ENCODE measurements at regions not wholly inside any gene's neighbourhood (a gene's known extent, or its start where the extent isn't known, plus 50 kb on each side); places are given as distances from the start of the nearest gene placed in this dataset.

DNA sequence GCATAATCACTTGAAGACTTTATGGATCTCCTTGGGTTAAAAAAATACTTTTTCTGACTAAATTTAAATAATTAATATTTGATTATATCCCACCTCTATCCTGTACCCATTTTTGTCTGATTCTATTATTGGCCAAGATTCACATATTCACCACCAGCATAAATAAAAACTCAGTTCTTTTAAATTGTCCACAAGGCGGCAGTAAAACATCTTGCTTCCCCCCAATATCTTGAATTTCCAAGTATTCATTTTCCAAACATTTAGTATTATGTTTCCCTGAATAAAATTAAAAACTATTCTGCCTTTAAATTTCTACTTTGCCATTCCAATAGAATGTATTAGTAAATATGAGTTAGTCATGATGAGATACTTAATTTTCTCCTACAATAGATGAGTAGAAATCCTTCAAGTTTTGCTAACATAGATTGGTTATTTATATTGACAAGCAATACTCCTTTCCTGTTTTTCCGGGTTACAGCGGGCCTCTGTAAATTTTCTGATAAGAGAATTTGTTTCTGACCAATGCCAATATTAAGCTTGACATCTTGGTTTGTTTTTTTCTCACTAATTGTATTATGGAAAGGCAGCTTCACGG lies 218.7 kb upstream of the MDFIC2 start:
- H3K9ac ChIP-seq (ENCODE audit: insufficient read depth in 1 of 2, low read length in 2 of 2): no peak overlapping the region
- H3K4me1 ChIP-seq (ENCODE audit: control insufficient read depth in 5 of 5, insufficient read depth in 5 of 5, low read length in 5 of 5): peaks cover 0 to 11% (median 0%) of the 10 kb centered on the region in 5 donors
- ATAC-seq (ENCODE audit: insufficient read depth, low FRiP score) (no peak), DNase-seq (peak in 2 of 3 donors; percentile 75 to 81)
- TF ChIP-seq, protein P1, sequence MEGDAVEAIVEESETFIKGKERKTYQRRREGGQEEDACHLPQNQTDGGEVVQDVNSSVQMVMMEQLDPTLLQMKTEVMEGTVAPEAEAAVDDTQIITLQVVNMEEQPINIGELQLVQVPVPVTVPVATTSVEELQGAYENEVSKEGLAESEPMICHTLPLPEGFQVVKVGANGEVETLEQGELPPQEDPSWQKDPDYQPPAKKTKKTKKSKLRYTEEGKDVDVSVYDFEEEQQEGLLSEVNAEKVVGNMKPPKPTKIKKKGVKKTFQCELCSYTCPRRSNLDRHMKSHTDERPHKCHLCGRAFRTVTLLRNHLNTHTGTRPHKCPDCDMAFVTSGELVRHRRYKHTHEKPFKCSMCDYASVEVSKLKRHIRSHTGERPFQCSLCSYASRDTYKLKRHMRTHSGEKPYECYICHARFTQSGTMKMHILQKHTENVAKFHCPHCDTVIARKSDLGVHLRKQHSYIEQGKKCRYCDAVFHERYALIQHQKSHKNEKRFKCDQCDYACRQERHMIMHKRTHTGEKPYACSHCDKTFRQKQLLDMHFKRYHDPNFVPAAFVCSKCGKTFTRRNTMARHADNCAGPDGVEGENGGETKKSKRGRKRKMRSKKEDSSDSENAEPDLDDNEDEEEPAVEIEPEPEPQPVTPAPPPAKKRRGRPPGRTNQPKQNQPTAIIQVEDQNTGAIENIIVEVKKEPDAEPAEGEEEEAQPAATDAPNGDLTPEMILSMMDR (IDR thresholded peaks at IDR 0.05; ENCODE audit: control extremely low read depth, extremely low read depth): peak; percentile 4
- no peaks in the 10 kb centered on the region for H3K9me3 ChIP-seq (ENCODE audit: control insufficient read depth in 4 of 4, insufficient read depth in 3 of 4, low read length in 3 of 4)
- H3K27ac ChIP-seq (ENCODE audit: low read depth in 1 of 2, low read length in 1 of 2): no peak overlapping the region
- H3K27me3 ChIP-seq (ENCODE audit: control insufficient read depth in 3 of 3, insufficient read depth in 3 of 3, low read length in 2 of 3): no peaks in the 10 kb centered on the region
- no peak overlapping the region for H3K4me3 ChIP-seq
- 42 to 48% methylated on average over 4 of the region's 4 CpGs for WGBS, 2 donors
- H3K36me3 ChIP-seq (ENCODE audit: control insufficient read depth in 4 of 4, insufficient read depth in 4 of 4, low read length in 4 of 4): no peaks in the 10 kb centered on the region

DNA sequence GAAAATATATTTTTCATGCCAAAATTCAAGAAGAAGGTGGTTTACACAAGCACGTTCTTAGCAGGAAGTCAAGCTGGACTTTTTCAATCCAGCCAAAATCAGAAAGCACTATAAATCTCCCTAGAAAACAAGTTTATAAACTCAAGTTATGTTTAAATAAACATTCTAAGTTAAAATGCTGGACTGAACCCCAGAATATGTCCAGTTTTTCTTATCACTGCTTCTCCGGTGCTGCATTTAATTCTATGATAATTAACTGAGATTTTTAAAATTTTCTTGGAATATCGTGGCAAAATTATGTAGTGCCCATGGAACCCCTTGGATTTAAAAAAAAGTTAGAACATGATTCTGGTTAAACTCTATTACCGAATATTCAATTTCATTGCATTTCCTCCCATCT lies 218.2 kb upstream of the MDFIC2 start:
- 39 to 47% methylated on average over 4 of the region's 4 CpGs for WGBS, 2 donors
- TF ChIP-seq, protein P1 (IDR thresholded peaks at IDR 0.05; ENCODE audit: control extremely low read depth, extremely low read depth): no peak
- Histone ChIP-seq H3K27me3 (ENCODE audit: control insufficient read depth in 3 of 3, insufficient read depth in 3 of 3, low read length in 2 of 3) (no peaks in the 10 kb centered on the region), H3K4me3 (no peak overlapping the region), H3K27ac (ENCODE audit: low read depth in 1 of 2, low read length in 1 of 2) (no peak overlapping the region), H3K9ac (ENCODE audit: insufficient read depth in 1 of 2, low read length in 2 of 2) (no peak overlapping the region), H3K9me3 (ENCODE audit: control insufficient read depth in 4 of 4, insufficient read depth in 3 of 4, low read length in 3 of 4) (no peaks in the 10 kb centered on the region), H3K36me3 (ENCODE audit: control insufficient read depth in 4 of 4, insufficient read depth in 4 of 4, low read length in 4 of 4) (no peaks in the 10 kb centered on the region), H3K4me1 (ENCODE audit: control insufficient read depth in 5 of 5, insufficient read depth in 5 of 5, low read length in 5 of 5) (peaks cover 0 to 11% (median 0%) of the 10 kb centered on the region in 5 donors)
- no peak for ATAC-seq (ENCODE audit: insufficient read depth, low FRiP score)
- DNase-seq: peak in 2 of 3 donors; percentile 39 to 55

DNA sequence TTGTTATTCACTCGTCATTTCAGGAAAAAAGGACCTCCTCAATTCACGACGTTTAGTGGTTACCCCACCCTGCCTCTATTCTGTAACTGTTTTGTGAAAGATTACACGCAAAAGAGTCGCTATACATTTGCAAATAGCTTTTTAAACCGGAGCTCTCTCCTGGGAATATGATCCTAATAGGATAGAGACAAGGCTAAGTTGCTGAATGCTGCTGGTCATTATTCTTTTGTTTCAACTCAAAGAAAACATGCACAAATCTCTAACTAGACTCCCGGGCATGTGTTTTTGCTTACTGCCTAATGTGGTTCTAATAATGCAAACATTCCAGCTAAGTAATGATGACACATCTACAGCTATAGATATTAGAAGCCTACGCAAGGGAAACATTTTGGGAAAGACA lies 214.6 kb upstream of the MDFIC2 start:
- Histone ChIP-seq H3K27ac (ENCODE audit: low read depth in 1 of 2, low read length in 1 of 2) (no peak overlapping the region), H3K9me3 (ENCODE audit: control insufficient read depth in 4 of 4, insufficient read depth in 3 of 4, low read length in 3 of 4) (no peaks in the 10 kb centered on the region), H3K36me3 (ENCODE audit: control insufficient read depth in 4 of 4, insufficient read depth in 4 of 4, low read length in 4 of 4) (no peaks in the 10 kb centered on the region), H3K27me3 (ENCODE audit: control insufficient read depth in 3 of 3, insufficient read depth in 3 of 3, low read length in 2 of 3) (no peaks in the 10 kb centered on the region), H3K4me3 (no peak overlapping the region), H3K9ac (ENCODE audit: insufficient read depth in 1 of 2, low read length in 2 of 2) (no peak overlapping the region), H3K4me1 (ENCODE audit: control insufficient read depth in 5 of 5, insufficient read depth in 5 of 5, low read length in 5 of 5) (peaks cover 0 to 11% (median 0%) of the 10 kb centered on the region in 5 donors)
- TF ChIP-seq, protein P1 (IDR thresholded peaks at IDR 0.05; ENCODE audit: control extremely low read depth, extremely low read depth): no peak
- DNase-seq (no peak), ATAC-seq (ENCODE audit: insufficient read depth, low FRiP score) (no peak)
- WGBS, 2 donors: 84 to 92% methylated on average over 8 of the region's 8 CpGs

Data from lung (tissue), 11 donors.